Sigmoid colon (tissue), 6 donors: ENCODE measurements at regions not wholly inside any gene's neighbourhood (a gene's known extent, or its start where the extent isn't known, plus 50 kb on each side); places are given as distances from the start of the nearest gene placed in this dataset.

Experiments
- DNase-seq: peaks from one replicate; pipeline ENCODE4 v3.0.0-alpha.2; 2019
- H3K27ac ChIP-seq, 4 donors: fragments of 200-600 bp; sonication (generic); one replicate each; pipeline ENCODE4 v1.5.1; 2016 to 2019; ENCODE audit warnings: mild to moderate bottlenecking in 1 of 4
- H3K27me3 ChIP-seq, 3 donors: fragments of 200-600 bp; sonication (generic); one replicate each; pipeline ENCODE4 v1.5.1; 2019; ENCODE audit warnings: mild to moderate bottlenecking in 1 of 3
- H3K36me3 ChIP-seq, 4 donors: fragments of 200-600 bp; sonication (generic); one replicate each; pipeline ENCODE4 v1.5.1; 2016 to 2019
- H3K4me1 ChIP-seq, 4 donors: fragments of 200-600 bp; sonication (generic); one replicate each; pipeline ENCODE4 v1.5.1; 2017 to 2019
- H3K4me3 ChIP-seq, 4 donors: fragments of 200-600 bp; sonication (generic); one replicate each; pipeline ENCODE4 v1.5.1; 2017 to 2019; ENCODE audit warnings: mild to moderate bottlenecking in 2 of 4, moderate library complexity in 1 of 4
- H3K9me3 ChIP-seq, 4 donors: fragments of 200-600 bp in 3 of 4; sonication (generic) in 3 of 4; one replicate each; pipeline versions ENCODE4 v1.5.1 to v1.6.1; 2013 to 2019
- EP300 ChIP-seq, 4 donors: sonication (generic); formaldehyde crosslinking; IDR thresholded peaks; one replicate each; pipeline ENCODE4 v1.6.1; 2017; ENCODE audit warnings: antibody characterized with exemption in 4 of 4
- POLR2A ChIP-seq, 2 donors: fragments of 450-650 bp; IDR thresholded peaks; one replicate each; pipeline ENCODE4 v1.6.1; 2016; ENCODE audit warnings: antibody characterized with exemption in 2 of 2, mild to moderate bottlenecking in 2 of 2, moderate library complexity in 2 of 2
- POLR2AphosphoS5 ChIP-seq, 4 donors: sonication (generic); formaldehyde crosslinking; IDR thresholded peaks; one replicate each; pipeline ENCODE4 v1.6.1; 2017; ENCODE audit warnings: antibody characterized with exemption in 4 of 4
- WGBS, 2 donors: extraction: QIAGEN DNeasy Blood & Tissue Kit; methylation state at CpG; one replicate each; pipeline ENCODE4 v1.1.7; 2013; 5-methylcytosine and 5-hydroxymethylcytosine counted together
- intact Hi-C: fragments of 100-400 bp; cut with DNase I; formaldehyde crosslinking; loops from one replicate; pipeline ENCODE4 v1.15.1; 2023
- TF ChIP-seq, protein P1 (sequence below), 4 experiments: fragments of 450-650 bp in 3 of 4; fragments of 200-600 bp in 1 of 4; IDR thresholded peaks; one replicate each; pipeline ENCODE4 v1.5.1; 2016 to 2019; ENCODE audit warnings: antibody characterized with exemption in 4 of 4, mild to moderate bottlenecking in 3 of 4, moderate library complexity in 2 of 4
- donor health status: healthy with polysubstance abuse.
- donor health status: healthy.

DNA sequence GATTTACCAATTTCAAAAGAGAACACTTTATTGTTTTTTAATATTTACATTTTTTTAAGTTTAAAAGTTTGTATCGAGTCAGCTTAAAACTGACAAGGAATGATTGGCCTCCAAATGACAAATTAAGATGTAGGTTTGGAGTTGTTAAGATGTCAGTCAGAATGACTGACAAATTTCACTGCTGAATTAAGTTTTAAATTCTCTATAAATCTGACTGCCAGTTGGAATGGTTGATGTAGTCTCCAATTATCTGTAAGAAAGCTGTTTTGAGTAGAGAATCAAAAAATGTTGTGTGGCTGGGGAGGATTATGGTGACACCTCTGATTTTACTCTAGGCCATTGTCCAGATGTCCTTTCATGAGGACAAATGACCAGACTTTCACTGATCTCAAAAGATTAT lies 165.3 kb upstream of the CDH20 start:
- no peaks in the 10 kb centered on the region for H3K4me1 ChIP-seq
- H3K36me3 ChIP-seq: no peaks in the 10 kb centered on the region
- intact Hi-C loops: no loop called here
- no peak overlapping the region for H3K27ac ChIP-seq
- 86 to 89% methylated on average over 1 of the region's 1 CpG for WGBS, 2 donors
- H3K9me3 ChIP-seq: no peaks in the 10 kb centered on the region
- H3K4me3 ChIP-seq: no peak overlapping the region
- H3K27me3 ChIP-seq: no peaks in the 10 kb centered on the region
- TF ChIP-seq EP300 (IDR thresholded peaks at IDR 0.05) (no peak), POLR2AphosphoS5 (IDR thresholded peaks at IDR 0.05) (no peak), POLR2A (IDR thresholded peaks at IDR 0.05) (no peak)
- TF ChIP-seq, protein P1, sequence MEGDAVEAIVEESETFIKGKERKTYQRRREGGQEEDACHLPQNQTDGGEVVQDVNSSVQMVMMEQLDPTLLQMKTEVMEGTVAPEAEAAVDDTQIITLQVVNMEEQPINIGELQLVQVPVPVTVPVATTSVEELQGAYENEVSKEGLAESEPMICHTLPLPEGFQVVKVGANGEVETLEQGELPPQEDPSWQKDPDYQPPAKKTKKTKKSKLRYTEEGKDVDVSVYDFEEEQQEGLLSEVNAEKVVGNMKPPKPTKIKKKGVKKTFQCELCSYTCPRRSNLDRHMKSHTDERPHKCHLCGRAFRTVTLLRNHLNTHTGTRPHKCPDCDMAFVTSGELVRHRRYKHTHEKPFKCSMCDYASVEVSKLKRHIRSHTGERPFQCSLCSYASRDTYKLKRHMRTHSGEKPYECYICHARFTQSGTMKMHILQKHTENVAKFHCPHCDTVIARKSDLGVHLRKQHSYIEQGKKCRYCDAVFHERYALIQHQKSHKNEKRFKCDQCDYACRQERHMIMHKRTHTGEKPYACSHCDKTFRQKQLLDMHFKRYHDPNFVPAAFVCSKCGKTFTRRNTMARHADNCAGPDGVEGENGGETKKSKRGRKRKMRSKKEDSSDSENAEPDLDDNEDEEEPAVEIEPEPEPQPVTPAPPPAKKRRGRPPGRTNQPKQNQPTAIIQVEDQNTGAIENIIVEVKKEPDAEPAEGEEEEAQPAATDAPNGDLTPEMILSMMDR (IDR thresholded peaks at IDR 0.05): no peak
- DNase-seq: no peak

DNA sequence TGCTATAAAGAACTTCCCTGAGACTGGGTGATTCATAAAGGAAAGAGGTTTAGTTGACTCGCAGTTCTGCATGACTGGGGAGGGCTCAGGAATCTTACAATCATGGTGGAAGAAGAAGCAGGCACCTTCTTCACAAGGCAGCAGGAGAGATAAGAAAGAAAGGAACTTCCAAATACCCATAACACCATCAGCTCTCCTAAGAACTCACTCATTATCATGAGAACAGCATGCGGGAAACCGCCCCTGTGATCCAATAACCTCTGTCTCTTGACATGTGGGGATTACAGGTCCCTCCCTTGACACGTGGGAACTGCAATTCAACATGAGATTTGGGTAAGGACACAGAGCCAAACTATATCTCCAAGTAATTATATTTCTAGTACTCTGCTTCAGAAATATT lies 163.8 kb upstream of the CDH20 start:
- TF ChIP-seq EP300 (IDR thresholded peaks at IDR 0.05) (no peak), POLR2A (IDR thresholded peaks at IDR 0.05) (no peak), POLR2AphosphoS5 (IDR thresholded peaks at IDR 0.05) (no peak)
- TF ChIP-seq, protein P1 (IDR thresholded peaks at IDR 0.05): no peak
- WGBS, 2 donors: 71 to 81% methylated on average over 4 of the region's 4 CpGs
- Histone ChIP-seq H3K36me3 (no peaks in the 10 kb centered on the region), H3K27ac (no peak overlapping the region), H3K9me3 (no peaks in the 10 kb centered on the region), H3K27me3 (no peaks in the 10 kb centered on the region), H3K4me3 (no peak overlapping the region), H3K4me1 (no peaks in the 10 kb centered on the region)
- intact Hi-C loops: no loop called here
- DNase-seq: no peak

DNA sequence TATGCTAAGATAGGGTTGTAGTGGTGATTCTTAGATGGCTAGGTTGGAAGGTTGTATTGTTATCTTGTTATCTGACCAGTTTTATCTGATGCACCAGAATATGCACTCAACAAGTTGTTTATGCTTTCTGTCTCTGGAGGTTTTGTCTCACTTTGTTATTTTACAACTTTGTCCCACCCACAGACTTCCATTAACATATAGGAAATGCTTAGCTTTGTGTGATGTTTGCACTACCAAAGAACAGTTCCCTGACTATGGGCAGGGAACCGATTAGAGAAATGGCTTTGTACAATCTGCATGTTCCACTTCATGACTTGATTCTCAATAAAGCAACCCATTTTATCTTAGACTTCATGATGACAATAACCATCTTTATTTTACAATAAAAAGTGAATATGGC lies 160.6 kb upstream of the CDH20 start:
- H3K27ac ChIP-seq: no peak overlapping the region
- no peaks in the 10 kb centered on the region for H3K9me3 ChIP-seq
- H3K27me3 ChIP-seq: no peaks in the 10 kb centered on the region
- H3K4me3 ChIP-seq: no peak overlapping the region
- intact Hi-C loops: no loop called here
- H3K36me3 ChIP-seq: no peaks in the 10 kb centered on the region
- 66 to 85% methylated on average over 1 of the region's 1 CpG for WGBS, 2 donors
- no peak for TF ChIP-seq POLR2A (IDR thresholded peaks at IDR 0.05)
- TF ChIP-seq, protein P1 (IDR thresholded peaks at IDR 0.05): no peak
- no peak for TF ChIP-seq POLR2AphosphoS5 (IDR thresholded peaks at IDR 0.05)
- TF ChIP-seq EP300 (IDR thresholded peaks at IDR 0.05): no peak
- DNase-seq: no peak
- H3K4me1 ChIP-seq: no peaks in the 10 kb centered on the region

DNA sequence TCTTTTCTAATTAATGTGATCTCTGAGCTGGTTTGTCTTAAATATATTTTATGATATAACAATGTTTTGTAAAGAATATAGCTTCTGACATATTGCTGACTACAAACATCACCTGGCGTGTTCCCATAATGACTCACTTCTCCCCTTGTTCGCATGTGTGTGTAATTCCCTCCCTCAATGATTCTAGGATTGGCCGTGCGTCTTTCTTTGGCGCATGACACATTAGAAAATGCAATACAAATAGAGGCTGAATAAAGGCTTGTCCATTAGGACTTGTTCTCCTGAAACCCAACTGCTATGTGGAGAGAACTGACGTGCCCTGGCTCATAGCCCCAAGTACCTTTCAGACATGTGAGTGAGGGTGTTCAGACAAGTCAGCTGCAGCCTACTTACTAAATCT lies 159.7 kb upstream of the CDH20 start:
- H3K27me3 ChIP-seq: no peaks in the 10 kb centered on the region
- no peak overlapping the region for H3K4me3 ChIP-seq
- no peak overlapping the region for H3K27ac ChIP-seq
- no peaks in the 10 kb centered on the region for H3K9me3 ChIP-seq
- H3K4me1 ChIP-seq: no peaks in the 10 kb centered on the region
- TF ChIP-seq, protein P1 (IDR thresholded peaks at IDR 0.05): no peak
- no peak for TF ChIP-seq POLR2A (IDR thresholded peaks at IDR 0.05)
- 76 to 90% methylated on average over 6 of the region's 6 CpGs for WGBS, 2 donors
- intact Hi-C loops: no loop called here
- no peaks in the 10 kb centered on the region for H3K36me3 ChIP-seq
- no peak for DNase-seq

DNA sequence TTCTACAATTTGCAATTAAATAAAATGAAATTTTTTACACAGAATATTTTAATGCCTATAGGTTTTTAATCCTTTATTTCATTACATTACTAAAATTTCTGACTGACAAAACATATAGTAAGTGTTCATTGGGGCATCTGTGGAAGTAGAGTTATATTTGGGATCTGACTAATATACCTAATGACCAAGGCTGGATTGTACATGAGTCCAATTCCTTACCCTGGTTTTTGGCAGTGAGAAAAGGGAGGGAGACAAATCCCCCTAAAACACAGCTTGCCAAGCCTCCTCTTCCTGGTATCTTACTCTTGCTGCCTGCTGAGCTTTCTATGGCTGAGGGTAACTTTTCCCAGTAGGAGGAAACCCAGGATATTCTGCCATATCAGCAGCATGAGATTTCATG lies 149.4 kb upstream of the CDH20 start:
- H3K4me1 ChIP-seq: no peaks in the 10 kb centered on the region
- TF ChIP-seq EP300 (IDR thresholded peaks at IDR 0.05) (no peak), POLR2AphosphoS5 (IDR thresholded peaks at IDR 0.05) (no peak), POLR2A (IDR thresholded peaks at IDR 0.05) (no peak)
- TF ChIP-seq, protein P1 (IDR thresholded peaks at IDR 0.05): no peak
- H3K9me3 ChIP-seq: no peaks in the 10 kb centered on the region
- no peak overlapping the region for H3K27ac ChIP-seq
- H3K36me3 ChIP-seq: no peaks in the 10 kb centered on the region
- no peak for DNase-seq
- no peaks in the 10 kb centered on the region for H3K27me3 ChIP-seq
- no peak overlapping the region for H3K4me3 ChIP-seq
- intact Hi-C loops: no loop called here
